Suppressor macrophage treated with lipopolysaccharide for 4 hours (primary cell): ENCODE measurements at regions not wholly inside any gene's neighbourhood (a gene's known extent, or its start where the extent isn't known, plus 50 kb on each side); places are given as distances from the start of the nearest gene placed in this dataset.

Source experiments
- DNase-seq: peaks from one replicate; pipeline ENCODE4 v3.0.0-alpha.2; 2020

- no peak for DNase-seq
Observed at GRCh38 chr1:99587008-99587407, 58.9 kb upstream of the PALMD start.

GRCh38 chr1:99589186-99589636, 56.7 kb upstream of the PALMD start:
- no peak for DNase-seq

DNA sequence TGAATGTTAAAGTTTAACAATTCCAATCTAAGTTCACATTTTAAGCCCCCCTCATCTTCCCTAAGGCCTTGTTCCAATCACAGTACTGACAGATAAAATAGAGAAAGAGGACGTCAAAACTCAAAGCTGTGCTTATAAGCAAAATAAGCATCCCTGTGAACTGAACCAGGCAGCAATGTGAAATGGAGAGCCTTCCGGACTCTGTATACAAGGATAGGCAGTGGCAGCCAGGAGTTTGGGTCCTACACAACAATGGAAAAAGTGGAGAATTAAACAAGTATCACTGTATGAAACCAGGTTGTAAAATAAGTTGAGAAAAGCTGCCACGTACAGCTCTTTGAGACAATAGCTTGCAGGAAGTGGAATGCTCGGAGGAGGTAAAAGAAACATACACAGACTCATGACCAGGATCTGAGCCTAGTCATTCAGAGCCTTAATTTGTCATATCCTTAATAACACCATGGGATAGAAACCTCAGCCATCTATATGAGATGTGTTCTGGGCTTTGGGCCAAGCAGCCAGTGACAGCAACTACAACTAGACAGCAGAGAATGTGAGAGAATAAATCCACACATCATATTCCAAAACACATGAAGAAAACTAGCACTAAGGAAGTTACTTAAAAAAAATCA, 55.2 kb upstream of the PALMD start:
- no peak for DNase-seq

DNA sequence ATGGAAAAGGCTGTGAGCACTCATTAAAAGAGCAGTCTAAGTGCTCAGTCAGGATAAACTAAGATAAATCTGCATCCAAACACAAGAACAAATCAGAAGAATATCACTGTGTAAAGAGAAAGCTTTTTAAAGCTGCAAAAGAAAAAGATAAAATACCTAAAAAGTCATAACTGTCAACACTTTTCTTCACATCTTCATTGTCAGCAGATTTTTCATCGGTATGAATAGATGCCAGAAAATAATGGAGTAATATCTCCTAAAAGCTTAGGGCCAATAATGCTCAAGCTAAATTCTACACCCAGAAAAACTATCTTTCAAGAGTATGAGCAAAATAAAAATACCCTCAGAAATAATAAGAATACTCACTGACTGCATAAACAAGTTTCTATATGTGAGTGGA, 54.0 kb upstream of the PALMD start:
- DNase-seq, result no peak

DNA sequence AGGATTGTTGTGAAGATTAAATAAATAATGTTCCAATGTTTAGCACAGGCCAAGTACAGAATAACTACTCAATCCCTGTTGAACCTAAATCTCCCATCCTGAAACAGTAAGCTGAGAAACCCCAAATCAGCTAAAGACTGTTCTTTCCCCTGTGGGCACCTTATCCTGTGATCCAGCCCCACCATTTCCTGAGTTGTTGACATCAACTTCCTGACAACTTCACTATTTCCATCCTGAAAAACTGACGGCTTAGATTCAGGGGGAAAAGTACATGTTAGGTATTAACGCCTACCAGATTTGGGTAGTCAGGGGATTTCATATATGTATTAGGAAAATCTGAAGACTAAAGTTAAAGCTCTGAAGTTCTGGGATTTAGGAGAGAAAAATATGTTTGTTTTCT, 51.7 kb upstream of the PALMD start:
- no peak for DNase-seq

GRCh38 chr1:99595041-99595440, 50.9 kb upstream of the PALMD start:
- no peak for DNase-seq

- DNase-seq, result no peak
Observed at GRCh38 chr1:99595441-99595840, 50.5 kb upstream of the PALMD start.
